ENCODE measurements at regions not wholly inside any gene's neighbourhood (a gene's known extent, or its start where the extent isn't known, plus 50 kb on each side); places are given as distances from the start of the nearest gene placed in this dataset.
A peak's percentile ranks its signal among the peaks of the same experiment; 100 is the strongest.

GRCh38 chr7:80063834-80064233, 70.8 kb upstream of the GNAI1 start:
- Histone ChIP-seq H3K27me3 (no peaks in the 10 kb centered on the region), H3K36me3 (replicated peaks in 1 of 2; ENCODE audit: insufficient read depth in 1 of 2, low read depth in 2 of 2) (no peaks in the 10 kb centered on the region), H3K4me3 (no peak overlapping the region), H3K4me1 (peaks cover 5% of the 10 kb centered on the region), H3K27ac (no peak overlapping the region), H3K9me3 (no peaks in the 10 kb centered on the region)
- no peak for DNase-seq
- intact Hi-C loops (cut with DNase I) = no loop called here
- 13 to 21% methylated on average over 4 of the region's 4 CpGs for WGBS, 2 donors
- ATAC-seq = no peak
- TF ChIP-seq CTCF (IDR thresholded peaks at IDR 0.05) (no peak), POLR2A (IDR thresholded peaks at IDR 0.05) (no peak)

GRCh38 chr7:80060218-80060806, 74.3 kb upstream of the GNAI1 start:
- intact Hi-C loops (cut with DNase I) = no loop called here
- no peak overlapping the region for H3K27ac ChIP-seq
- no peak for ATAC-seq
- H3K36me3 ChIP-seq (replicated peaks in 1 of 2; ENCODE audit: insufficient read depth in 1 of 2, low read depth in 2 of 2) = no peaks in the 10 kb centered on the region
- H3K27me3 ChIP-seq = no peaks in the 10 kb centered on the region
- H3K4me1 ChIP-seq = peaks cover 5% of the 10 kb centered on the region
- DNase-seq = no peak
- H3K9me3 ChIP-seq = no peaks in the 10 kb centered on the region
- TF ChIP-seq CTCF (IDR thresholded peaks at IDR 0.05) (peak in 6 of 7 experiments; percentile 36 to 57 (median 52)), POLR2A (IDR thresholded peaks at IDR 0.05) (no peak)
- no peak overlapping the region for H3K4me3 ChIP-seq
- 59 to 64% methylated on average over 1 of the region's 1 CpG for WGBS, 2 donors

DNA sequence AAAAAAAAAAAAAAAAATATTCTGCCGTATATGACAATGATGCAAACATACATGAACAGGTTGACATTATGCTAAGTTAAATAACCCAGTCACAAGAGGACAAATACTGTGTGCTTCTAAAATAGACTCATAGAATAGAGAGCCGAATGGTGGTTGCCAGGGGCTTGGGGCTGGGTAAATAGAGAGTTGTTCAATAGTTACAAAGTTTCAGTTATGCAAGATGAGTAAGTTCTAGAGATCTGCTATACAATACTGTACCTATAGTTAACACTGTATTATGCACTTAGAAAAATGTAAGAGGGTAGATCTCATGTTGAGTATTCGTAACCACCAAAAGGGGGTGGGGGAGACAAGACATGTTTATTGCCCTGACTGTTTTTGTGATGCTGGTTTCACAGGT, 77.1 kb upstream of the GNAI1 start:
- Histone ChIP-seq H3K4me3 (no peak overlapping the region), H3K36me3 (replicated peaks in 1 of 2; ENCODE audit: insufficient read depth in 1 of 2, low read depth in 2 of 2) (no peaks in the 10 kb centered on the region), H3K4me1 (no peaks in the 10 kb centered on the region), H3K9me3 (no peaks in the 10 kb centered on the region), H3K27me3 (no peaks in the 10 kb centered on the region), H3K27ac (no peak overlapping the region)
- intact Hi-C loops (cut with DNase I) = no loop called here
- ATAC-seq (no peak), DNase-seq (no peak)
- 65% methylated on average over 3 of the region's 3 CpGs for WGBS, 2 donors
- no peak for TF ChIP-seq POLR2A (IDR thresholded peaks at IDR 0.05)
- no peak for TF ChIP-seq CTCF (IDR thresholded peaks at IDR 0.05)

GRCh38 chr7:80054356-80054755, 80.3 kb upstream of the GNAI1 start:
- intact Hi-C loops (cut with DNase I) = no loop called here

More at GRCh38 chr7:80054356-80054755, 80.3 kb upstream of the GNAI1 start:
- no peak for DNase-seq
- TF ChIP-seq CTCF (IDR thresholded peaks at IDR 0.05) = no peak
- TF ChIP-seq POLR2A (IDR thresholded peaks at IDR 0.05) = no peak
- ATAC-seq = no peak
- Histone ChIP-seq H3K27me3 (no peaks in the 10 kb centered on the region), H3K27ac (no peak overlapping the region), H3K9me3 (no peaks in the 10 kb centered on the region), H3K4me1 (no peaks in the 10 kb centered on the region), H3K4me3 (no peak overlapping the region), H3K36me3 (replicated peaks in 1 of 2; ENCODE audit: insufficient read depth in 1 of 2, low read depth in 2 of 2) (no peaks in the 10 kb centered on the region)
- 61 to 67% methylated on average over 2 of the region's 2 CpGs for WGBS, 2 donors
